GM19463 (cell line): ENCODE measurements at regions not wholly inside any gene's neighbourhood (a gene's known extent, or its start where the extent isn't known, plus 50 kb on each side); places are given as distances from the start of the nearest gene placed in this dataset.

Experiments used
- ATAC-seq: cut with Tn5 transposase; IDR thresholded peaks from one replicate; pipeline ENCODE4 v1.9.1; 2021; ENCODE audit warnings: mild to moderate bottlenecking, moderate library complexity; ENCODE audit not compliant: unreplicated experiment

DNA sequence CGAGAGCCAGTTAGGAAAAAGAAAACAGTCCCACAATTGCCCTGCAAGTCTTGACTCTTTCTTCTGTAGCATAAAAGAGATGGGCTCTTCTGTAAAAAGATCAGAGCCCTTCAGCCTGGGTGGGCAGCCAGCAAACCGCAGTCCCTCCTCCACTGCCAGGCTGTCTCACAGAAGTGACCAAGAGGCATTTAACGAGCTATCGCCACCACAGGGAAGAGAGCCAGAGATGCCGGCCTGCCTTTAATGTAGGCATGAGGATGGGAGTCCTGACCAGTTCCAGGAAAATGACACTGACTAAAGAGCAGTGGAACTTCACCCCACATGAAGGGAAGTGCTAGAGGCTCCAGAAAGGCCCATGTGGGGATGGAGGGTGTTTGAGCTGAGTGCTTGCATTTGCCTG, 264.6 kb downstream of the NDUFS4 start:
- no peak for ATAC-seq

DNA sequence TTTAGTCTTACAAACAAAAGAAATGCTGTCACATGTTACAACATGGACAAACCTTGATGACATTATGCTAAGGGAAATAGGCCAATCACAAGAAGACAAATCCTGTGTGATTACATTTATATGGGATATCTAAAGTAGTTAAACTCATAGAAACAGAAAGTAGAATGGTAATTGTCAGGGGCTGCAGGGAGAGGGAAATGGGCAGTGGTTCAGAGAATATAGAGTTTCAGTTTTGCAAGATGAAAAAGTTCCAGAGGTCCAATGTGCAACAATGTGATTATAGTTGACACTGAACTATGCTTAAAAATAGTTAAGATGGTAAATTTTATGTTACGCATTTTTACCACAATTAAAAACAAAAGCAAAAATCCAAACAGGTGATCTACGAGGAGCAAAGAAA, 265.5 kb downstream of the NDUFS4 start:
- ATAC-seq: no peak

DNA sequence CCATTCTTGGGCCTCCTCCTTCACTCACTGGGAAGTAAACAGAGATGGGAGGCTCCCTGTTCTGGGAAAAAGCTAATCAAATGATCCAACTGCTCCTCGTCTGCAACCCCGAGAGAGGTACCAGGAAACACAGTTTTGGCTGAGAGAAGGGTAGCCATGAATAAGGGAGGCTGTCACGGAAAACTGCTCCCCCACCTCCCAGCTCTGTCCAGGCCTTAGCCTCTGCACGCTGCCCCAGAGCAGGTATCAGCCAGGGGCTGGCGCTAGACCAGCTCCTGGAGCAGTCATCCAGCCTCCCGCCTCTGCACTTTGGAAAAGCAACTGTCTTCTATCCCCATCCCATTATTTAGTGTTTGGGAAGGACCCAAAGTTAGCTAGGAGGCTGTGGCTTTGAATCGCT, 266.1 kb downstream of the NDUFS4 start:
- ATAC-seq: no peak

DNA sequence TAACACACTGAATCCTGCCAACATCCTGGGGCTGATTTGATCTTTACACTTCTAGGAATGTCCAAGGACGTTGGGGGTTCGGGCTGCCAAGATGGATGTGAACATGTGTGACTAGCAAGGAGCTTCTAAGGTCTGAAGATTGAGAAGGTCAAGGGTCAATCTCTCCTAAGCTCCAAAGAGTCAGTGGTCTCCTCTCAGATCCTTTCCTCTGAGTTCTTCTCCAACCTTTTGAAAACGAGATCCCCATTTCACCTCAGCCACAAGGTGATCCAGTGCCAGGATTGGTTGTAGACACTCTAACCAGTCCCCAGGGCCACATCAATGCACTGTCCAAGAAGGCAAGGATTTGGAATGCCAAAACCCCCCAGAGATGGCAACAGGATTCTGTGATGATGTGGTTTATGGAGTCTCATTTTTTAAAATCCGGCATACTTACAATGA, 266.8 kb downstream of the NDUFS4 start:
- ATAC-seq: no peak

DNA sequence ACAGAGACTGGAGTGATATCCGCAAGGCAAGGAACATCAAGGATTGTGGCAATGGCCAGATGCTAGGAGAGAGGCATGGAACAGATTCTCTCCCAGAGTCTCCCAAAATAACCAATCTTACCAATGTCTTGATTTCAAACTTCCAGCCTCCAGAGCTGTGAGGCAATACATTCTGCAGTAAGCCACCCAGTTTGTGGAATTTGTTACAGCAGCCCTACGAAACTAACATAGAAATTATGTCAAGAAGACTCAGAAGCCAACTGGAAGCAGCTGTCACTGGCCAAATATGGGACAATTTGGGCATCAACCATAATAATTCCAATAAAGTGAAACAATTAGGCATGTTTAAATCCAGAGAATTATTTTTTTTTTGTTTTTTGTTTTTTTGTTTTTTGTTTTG, 271.1 kb downstream of the NDUFS4 start:
- no peak for ATAC-seq
